SK-N-SH (cell line): ENCODE measurements at regions not wholly inside any gene's neighbourhood (a gene's known extent, or its start where the extent isn't known, plus 50 kb on each side); places are given as distances from the start of the nearest gene placed in this dataset.

Experiments used
- NRF1 ChIP-seq: IDR thresholded peaks from 2 replicates; pipeline ENCODE4 v1.6.1; 2012; ENCODE audit warnings: low read depth, mild to moderate bottlenecking, low read length
- TF ChIP-seq, protein P1 (sequence below): fragments of 200-600 bp; sonication (generic); IDR thresholded peaks from 2 replicates; pipeline ENCODE4 v1.6.1; 2017; ENCODE audit warnings: antibody characterized with exemption, mild to moderate bottlenecking, moderate library complexity

GRCh38 chr19:40932008-40932959 is 50.3 kb upstream of the CYP2A7 start:
- TF ChIP-seq, protein P1, sequence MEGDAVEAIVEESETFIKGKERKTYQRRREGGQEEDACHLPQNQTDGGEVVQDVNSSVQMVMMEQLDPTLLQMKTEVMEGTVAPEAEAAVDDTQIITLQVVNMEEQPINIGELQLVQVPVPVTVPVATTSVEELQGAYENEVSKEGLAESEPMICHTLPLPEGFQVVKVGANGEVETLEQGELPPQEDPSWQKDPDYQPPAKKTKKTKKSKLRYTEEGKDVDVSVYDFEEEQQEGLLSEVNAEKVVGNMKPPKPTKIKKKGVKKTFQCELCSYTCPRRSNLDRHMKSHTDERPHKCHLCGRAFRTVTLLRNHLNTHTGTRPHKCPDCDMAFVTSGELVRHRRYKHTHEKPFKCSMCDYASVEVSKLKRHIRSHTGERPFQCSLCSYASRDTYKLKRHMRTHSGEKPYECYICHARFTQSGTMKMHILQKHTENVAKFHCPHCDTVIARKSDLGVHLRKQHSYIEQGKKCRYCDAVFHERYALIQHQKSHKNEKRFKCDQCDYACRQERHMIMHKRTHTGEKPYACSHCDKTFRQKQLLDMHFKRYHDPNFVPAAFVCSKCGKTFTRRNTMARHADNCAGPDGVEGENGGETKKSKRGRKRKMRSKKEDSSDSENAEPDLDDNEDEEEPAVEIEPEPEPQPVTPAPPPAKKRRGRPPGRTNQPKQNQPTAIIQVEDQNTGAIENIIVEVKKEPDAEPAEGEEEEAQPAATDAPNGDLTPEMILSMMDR: no peak
- no peak for TF ChIP-seq NRF1
